ENCODE measurements at regions not wholly inside any gene's neighbourhood (a gene's known extent, or its start where the extent isn't known, plus 50 kb on each side); places are given as distances from the start of the nearest gene placed in this dataset.

GRCh38 chr13:105273665-105274222 is 1261.7 kb downstream of the EFNB2 start:
- TF ChIP-seq CTCF (conservative IDR thresholded peaks at IDR 0.05; ENCODE audit: low read length) (no peak), EZH2phosphoT487 (IDR thresholded peaks at IDR 0.05; ENCODE audit: borderline replicate concordance, low read depth, low read length) (no peak)

Measured in OCI-LY7 (cell line).